IPS DF 6.9 (cell line): ENCODE measurements at regions not wholly inside any gene's neighbourhood (a gene's known extent, or its start where the extent isn't known, plus 50 kb on each side); places are given as distances from the start of the nearest gene placed in this dataset.

ENCODE experiments used
- DNase-seq: peaks from one replicate; pipeline ENCODE4 v3.0.0-alpha.2; 2013; ENCODE audit warnings: low read depth, low spot score
- H3K27ac ChIP-seq: one replicate; pipeline ENCODE4 v1.5.1; 2013; ENCODE audit warnings: low read length, control low read depth
- H3K27me3 ChIP-seq: 2 replicates; pipeline ENCODE4 v1.6.1; 2013; ENCODE audit warnings: mild to moderate bottlenecking, low read length; ENCODE audit not compliant: control insufficient read depth, insufficient read depth
- H3K36me3 ChIP-seq: 2 replicates; pipeline ENCODE4 v1.6.1; 2013; ENCODE audit warnings: low read length; ENCODE audit not compliant: control insufficient read depth, insufficient read depth
- H3K4me1 ChIP-seq: 2 replicates; pipeline ENCODE4 v1.6.1; 2013; ENCODE audit warnings: low read length; ENCODE audit not compliant: control insufficient read depth, insufficient read depth
- H3K4me3 ChIP-seq: 2 replicates; pipeline ENCODE4 v1.5.1; 2013; ENCODE audit warnings: mild to moderate bottlenecking, low read length
- H3K9me3 ChIP-seq: 2 replicates; pipeline ENCODE4 v1.6.1; 2013; ENCODE audit warnings: low read length, inconsistent platforms; ENCODE audit not compliant: control insufficient read depth, insufficient read depth
- WGBS: extraction: QIAGEN DNeasy Blood & Tissue Kit; methylation state at CpG from one replicate; pipeline ENCODE4 v1.1.7; 2013; ENCODE audit warnings: mixed read lengths, missing lambda C conversion rate; ENCODE audit not compliant: insufficient read length, insufficient coverage; 5-methylcytosine and 5-hydroxymethylcytosine counted together

DNA sequence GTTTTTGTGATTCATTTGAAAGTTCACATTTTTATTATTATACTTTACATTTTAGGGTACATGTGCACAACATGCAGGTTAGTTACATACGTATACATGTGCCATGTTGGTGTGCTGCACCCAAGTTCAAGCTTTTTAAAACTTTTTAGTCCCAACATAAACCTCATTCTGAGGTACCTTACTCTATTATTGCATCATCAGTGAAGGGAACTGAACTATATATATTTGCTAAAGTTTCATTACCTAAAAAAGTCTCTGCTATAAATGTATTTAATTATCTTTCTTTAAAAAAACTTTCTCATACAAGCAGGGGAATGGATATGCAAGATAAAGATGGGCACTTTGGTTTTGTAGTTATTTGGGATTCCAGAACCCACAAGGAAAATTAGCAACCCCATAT lies 931.4 kb upstream of the ADGRL2 start:
- Histone ChIP-seq H3K4me1 (no peaks in the 10 kb centered on the region), H3K4me3 (no peak overlapping the region), H3K27ac (no peak overlapping the region), H3K36me3 (no peaks in the 10 kb centered on the region), H3K9me3 (no peaks in the 10 kb centered on the region), H3K27me3 (no peaks in the 10 kb centered on the region)
- no peak for DNase-seq
- no CpG with 5 or more reads among the region's 1 CpG for WGBS

DNA sequence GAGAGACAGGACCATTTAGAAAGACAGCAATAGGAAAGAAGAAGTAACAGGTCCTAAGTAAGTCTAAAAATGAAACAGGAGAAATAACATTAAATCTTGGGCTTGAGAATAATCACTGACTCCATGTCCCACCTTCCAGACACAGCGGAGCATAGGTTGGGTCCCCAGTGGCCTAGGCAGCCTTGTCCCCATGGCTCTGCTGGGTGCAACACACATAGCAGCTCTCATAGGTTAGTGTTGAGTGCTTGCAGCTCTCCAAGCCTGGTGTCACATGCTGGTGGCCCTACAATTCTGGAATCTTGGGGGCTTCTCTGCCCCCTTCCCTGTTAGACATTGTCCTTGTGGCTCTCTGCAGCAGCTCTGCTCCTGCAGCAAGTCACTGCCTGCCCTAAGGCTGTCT lies 952.8 kb upstream of the ADGRL2 start:
- Histone ChIP-seq H3K4me3 (no peak overlapping the region), H3K36me3 (no peaks in the 10 kb centered on the region), H3K27ac (no peak overlapping the region), H3K4me1 (no peaks in the 10 kb centered on the region), H3K27me3 (no peaks in the 10 kb centered on the region), H3K9me3 (no peaks in the 10 kb centered on the region)
- WGBS = no CpG with 5 or more reads among the region's 1 CpG
- DNase-seq = no peak

DNA sequence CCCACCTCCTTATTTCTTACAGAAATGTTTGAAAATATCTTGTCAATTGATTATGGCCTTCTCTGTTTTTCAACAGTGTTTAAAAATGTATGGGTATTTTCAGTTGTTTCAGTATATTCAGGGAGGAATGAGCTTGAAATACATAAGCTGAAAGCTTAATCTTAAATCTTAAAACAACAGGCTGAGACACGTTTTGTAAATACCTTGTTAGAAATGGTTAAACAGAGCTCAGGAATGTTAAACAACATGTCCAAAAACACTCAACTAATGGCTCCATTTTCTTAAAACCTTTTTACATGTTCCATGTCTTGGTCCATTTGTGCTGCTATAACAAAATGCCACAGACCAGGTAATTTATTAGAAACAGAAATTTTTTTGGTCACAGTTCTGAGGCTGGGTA lies 953.8 kb upstream of the ADGRL2 start:
- Histone ChIP-seq H3K27ac (no peak overlapping the region), H3K9me3 (no peaks in the 10 kb centered on the region), H3K27me3 (no peaks in the 10 kb centered on the region), H3K36me3 (no peaks in the 10 kb centered on the region), H3K4me1 (no peaks in the 10 kb centered on the region), H3K4me3 (no peak overlapping the region)
- no peak for DNase-seq
- WGBS = no CpG with 5 or more reads among the region's 1 CpG

DNA sequence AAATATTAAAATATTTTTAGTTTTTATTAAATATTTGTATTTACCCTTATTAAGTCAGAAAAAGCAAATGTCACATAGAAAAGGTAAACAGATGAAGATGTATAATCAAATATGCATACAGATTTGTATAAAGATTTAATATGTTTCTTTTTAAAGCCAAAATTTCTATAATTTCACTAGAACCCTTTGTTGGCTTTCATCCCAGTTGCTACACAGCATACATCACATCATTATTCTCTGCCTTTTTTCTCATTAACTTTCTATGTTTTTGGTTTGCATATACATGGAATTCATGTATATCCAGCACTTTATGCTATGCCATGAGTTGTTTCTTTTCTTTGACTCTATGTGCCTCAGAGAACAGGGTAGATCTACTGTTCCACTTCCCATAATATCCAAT lies 957.9 kb upstream of the ADGRL2 start:
- peaks cover 2% of the 10 kb centered on the region; the same call in 1 of the 2 replicates for H3K4me1 ChIP-seq
- H3K27ac ChIP-seq = no peak overlapping the region
- H3K9me3 ChIP-seq = no peaks in the 10 kb centered on the region
- no peak overlapping the region for H3K4me3 ChIP-seq
- H3K36me3 ChIP-seq = no peaks in the 10 kb centered on the region
- H3K27me3 ChIP-seq = no peaks in the 10 kb centered on the region
- DNase-seq = no peak

DNA sequence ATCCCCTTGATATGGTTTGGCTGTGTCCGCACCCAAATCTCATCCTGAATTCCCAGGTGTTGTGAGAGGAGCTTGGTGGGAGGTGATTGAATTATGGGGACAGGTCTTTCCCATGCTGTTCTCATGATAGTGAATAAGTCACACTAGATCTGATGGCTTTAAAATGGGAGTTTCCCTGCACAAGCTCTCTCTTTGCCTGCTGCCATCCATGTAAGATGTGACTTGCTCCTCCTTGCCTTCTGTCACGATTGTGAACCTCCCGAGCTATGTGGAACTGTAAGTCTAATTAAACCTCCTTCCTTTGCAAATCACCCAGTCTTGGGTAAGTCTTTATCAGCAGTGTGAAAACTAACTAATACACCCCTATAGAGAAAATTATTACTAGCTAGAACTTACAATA lies 959.5 kb upstream of the ADGRL2 start:
- no peak overlapping the region for H3K27ac ChIP-seq
- no peaks in the 10 kb centered on the region for H3K9me3 ChIP-seq
- H3K4me1 ChIP-seq = peaks cover 2% of the 10 kb centered on the region; the same call in 1 of the 2 replicates
- DNase-seq = no peak
- H3K36me3 ChIP-seq = no peaks in the 10 kb centered on the region
- no CpG with 5 or more reads among the region's 3 CpGs for WGBS
- H3K4me3 ChIP-seq = no peak overlapping the region
- H3K27me3 ChIP-seq = no peaks in the 10 kb centered on the region

DNA sequence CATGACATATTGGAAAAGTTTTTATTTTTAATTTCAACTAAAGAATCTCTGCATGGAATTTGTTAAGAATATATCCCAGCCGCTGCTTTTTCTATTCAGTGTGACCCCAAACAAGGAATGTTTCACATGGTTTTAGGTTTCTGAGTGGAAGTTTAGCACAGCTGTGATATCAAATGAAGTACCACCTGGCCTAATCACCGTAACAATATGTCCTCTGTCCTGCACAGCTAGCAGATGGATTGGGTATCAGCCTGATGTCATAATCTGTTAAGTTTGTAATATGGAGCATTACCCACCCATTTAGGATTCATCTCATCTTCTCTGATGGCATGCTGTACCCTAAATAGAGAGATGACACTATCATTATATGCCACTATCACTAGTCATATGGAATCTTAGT lies 963.7 kb upstream of the ADGRL2 start:
- Histone ChIP-seq H3K36me3 (no peaks in the 10 kb centered on the region), H3K27me3 (no peaks in the 10 kb centered on the region), H3K4me3 (no peak overlapping the region), H3K9me3 (no peaks in the 10 kb centered on the region), H3K27ac (no peak overlapping the region), H3K4me1 (peaks cover 2% of the 10 kb centered on the region; the same call in 1 of the 2 replicates)
- DNase-seq = no peak
- WGBS = no CpG with 5 or more reads among the region's 2 CpGs

DNA sequence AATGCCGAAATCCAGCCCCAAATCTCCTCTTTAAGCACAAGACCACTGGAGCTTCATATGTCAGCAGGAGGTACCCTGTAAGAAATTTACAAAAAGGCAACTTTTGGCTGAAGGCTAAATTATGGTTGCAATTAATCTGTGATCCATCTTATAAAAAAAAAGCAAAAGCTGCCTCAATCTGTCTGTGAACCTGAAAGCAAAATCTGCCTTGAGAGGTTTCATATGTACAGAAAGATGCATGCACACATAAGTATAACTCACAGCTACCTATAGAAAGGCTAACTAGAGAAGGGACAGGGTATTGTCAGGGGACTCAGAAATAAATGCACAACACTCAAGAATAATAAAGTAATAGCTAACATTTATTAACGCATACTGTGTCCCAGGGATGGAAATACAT lies 964.2 kb upstream of the ADGRL2 start:
- WGBS = no CpG with 5 or more reads among the region's 2 CpGs
- H3K27me3 ChIP-seq = no peaks in the 10 kb centered on the region
- no peak for DNase-seq
- no peaks in the 10 kb centered on the region for H3K36me3 ChIP-seq
- H3K27ac ChIP-seq = no peak overlapping the region
- no peak overlapping the region for H3K4me3 ChIP-seq
- H3K9me3 ChIP-seq = no peaks in the 10 kb centered on the region
- peaks cover 2% of the 10 kb centered on the region; the same call in 1 of the 2 replicates for H3K4me1 ChIP-seq

DNA sequence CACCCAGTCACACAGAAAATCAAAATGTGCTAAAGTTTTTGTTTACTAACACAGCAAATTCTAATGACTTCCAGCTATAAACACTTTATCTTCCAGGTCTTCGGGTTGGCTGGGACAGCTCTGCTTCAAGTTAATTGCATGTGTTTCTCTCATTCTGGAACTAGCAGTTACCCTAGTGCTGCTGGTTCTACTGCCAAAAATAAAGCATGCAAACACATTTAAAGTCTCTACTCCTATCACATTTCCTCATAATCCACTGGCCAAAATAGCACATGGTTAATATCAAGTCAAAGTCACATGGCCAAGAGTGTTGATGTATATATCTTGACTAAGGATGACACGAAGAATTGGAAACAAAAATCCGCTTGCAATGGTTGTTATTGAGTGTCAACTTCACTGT lies 973.1 kb upstream of the ADGRL2 start:
- no peak for DNase-seq
- Histone ChIP-seq H3K27me3 (no peaks in the 10 kb centered on the region), H3K27ac (no peak overlapping the region), H3K4me3 (no peak overlapping the region), H3K4me1 (no peaks in the 10 kb centered on the region), H3K36me3 (no peaks in the 10 kb centered on the region), H3K9me3 (no peaks in the 10 kb centered on the region)
- WGBS = no CpG with 5 or more reads among the region's 3 CpGs

DNA sequence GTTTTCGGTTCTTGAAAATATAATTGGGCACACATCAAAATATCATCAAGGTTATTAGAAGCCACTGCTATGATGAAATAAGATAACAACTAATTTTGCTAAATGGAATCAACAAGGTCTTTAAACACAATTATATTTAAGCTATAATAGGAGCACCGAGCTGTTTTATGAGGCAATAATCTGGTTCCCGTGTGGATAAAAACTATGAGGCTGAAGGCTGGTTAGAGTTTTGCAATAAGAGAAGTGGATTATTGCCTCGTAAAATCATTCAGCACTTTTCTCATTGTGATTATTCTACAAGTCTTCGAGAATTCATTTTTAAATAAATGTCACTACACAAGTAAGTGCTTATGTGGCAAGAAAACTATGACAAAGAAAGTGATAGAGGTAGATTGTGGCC lies 975.7 kb upstream of the ADGRL2 start:
- no CpG with 5 or more reads among the region's 5 CpGs for WGBS
- Histone ChIP-seq H3K27me3 (no peaks in the 10 kb centered on the region), H3K4me3 (no peak overlapping the region), H3K27ac (no peak overlapping the region), H3K36me3 (no peaks in the 10 kb centered on the region), H3K4me1 (no peaks in the 10 kb centered on the region), H3K9me3 (no peaks in the 10 kb centered on the region)
- DNase-seq = no peak

DNA sequence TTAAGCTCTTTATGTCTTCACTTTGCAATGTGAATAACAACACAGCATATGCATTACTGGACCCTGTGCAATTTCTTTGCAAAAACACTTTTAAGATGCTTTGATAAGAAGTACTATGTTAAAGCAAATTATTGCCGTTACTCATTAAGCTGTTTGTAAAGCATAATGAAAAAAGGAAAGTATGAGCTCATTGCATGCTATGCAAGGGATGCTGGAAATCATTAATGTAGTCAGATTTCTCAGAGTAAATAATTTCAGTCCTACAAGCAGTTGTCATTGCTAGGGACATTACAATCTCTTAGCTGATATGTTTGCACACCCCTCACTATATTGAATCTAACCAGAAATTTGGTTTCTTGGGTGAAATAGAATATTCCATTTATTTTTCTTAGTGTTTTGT lies 982.5 kb upstream of the ADGRL2 start:
- no peaks in the 10 kb centered on the region for H3K4me1 ChIP-seq
- no CpG with 5 or more reads among the region's 1 CpG for WGBS
- no peak overlapping the region for H3K4me3 ChIP-seq
- H3K36me3 ChIP-seq = no peaks in the 10 kb centered on the region
- no peak for DNase-seq
- no peak overlapping the region for H3K27ac ChIP-seq
- no peaks in the 10 kb centered on the region for H3K9me3 ChIP-seq
- no peaks in the 10 kb centered on the region for H3K27me3 ChIP-seq

DNA sequence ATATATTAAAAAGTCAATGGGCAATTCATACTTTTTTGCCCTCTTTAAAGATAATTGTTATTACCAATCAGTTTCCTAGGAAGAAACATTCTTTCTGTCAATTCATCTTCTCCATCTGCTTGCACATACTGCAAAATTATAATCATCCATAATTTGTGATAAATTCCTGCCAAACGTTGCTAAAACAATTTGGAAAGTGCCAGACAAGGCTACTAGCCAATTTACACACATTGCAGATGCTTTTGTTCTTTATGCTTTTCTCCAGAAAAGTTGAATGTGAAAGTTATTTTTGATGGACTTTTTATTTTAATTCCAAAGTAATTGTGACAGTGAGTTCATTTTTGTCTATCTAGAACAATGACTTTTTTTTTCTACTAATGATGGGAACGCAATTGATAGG lies 992.8 kb upstream of the ADGRL2 start:
- Histone ChIP-seq H3K4me1 (no peaks in the 10 kb centered on the region), H3K27me3 (no peaks in the 10 kb centered on the region), H3K36me3 (no peaks in the 10 kb centered on the region), H3K9me3 (no peaks in the 10 kb centered on the region), H3K4me3 (no peak overlapping the region), H3K27ac (no peak overlapping the region)
- no CpG with 5 or more reads among the region's 2 CpGs for WGBS
- no peak for DNase-seq
